ENCODE measurements at regions not wholly inside any gene's neighbourhood (a gene's known extent, or its start where the extent isn't known, plus 50 kb on each side); places are given as distances from the start of the nearest gene placed in this dataset.

DNA sequence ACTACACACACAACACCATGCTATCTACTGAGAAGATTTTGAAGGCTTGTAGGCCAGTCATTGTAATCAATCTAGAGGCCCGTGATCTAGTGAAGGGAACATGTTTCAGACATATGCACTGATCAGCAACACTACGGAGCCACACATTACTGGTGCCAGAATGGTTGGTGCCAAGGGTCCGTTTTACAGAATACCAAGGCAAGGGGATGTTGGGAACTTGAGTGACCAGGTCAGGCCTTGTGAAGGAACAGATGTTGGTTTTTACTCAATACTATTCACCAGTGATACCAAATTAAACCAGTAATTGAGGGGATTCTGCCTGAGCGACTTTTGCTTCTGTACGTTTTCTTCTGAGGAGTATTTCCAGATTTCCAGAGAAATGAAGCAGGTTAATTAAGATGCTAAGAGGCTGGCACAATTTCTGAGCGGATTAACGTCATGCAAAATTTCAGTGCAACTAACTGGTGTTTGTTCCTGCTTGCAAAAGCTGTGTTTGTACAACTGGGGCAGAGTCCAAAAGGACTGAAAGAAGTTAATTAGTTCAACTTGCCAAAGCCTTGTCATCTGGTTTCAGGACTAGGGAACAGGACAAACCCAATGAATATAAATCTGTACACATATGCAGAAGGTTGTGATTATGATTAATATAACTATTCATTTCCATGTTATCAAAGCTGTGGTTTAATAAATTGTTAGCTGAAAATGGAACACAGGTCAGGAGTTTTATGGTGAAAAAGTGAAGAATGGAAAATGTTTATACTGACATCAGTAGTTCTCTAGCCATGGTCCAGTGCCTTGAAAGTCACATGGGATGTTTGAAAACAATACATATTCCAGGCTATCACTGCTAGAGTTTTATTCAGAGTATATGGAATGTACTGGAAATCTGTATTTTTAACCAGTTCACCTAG, 432.1 kb upstream of the DCC start:
- no peak overlapping the region for H3K4me3 ChIP-seq (ENCODE audit: low read depth, low read length)
- TF ChIP-seq, protein P1, sequence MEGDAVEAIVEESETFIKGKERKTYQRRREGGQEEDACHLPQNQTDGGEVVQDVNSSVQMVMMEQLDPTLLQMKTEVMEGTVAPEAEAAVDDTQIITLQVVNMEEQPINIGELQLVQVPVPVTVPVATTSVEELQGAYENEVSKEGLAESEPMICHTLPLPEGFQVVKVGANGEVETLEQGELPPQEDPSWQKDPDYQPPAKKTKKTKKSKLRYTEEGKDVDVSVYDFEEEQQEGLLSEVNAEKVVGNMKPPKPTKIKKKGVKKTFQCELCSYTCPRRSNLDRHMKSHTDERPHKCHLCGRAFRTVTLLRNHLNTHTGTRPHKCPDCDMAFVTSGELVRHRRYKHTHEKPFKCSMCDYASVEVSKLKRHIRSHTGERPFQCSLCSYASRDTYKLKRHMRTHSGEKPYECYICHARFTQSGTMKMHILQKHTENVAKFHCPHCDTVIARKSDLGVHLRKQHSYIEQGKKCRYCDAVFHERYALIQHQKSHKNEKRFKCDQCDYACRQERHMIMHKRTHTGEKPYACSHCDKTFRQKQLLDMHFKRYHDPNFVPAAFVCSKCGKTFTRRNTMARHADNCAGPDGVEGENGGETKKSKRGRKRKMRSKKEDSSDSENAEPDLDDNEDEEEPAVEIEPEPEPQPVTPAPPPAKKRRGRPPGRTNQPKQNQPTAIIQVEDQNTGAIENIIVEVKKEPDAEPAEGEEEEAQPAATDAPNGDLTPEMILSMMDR (IDR thresholded peaks at IDR 0.05; ENCODE audit: borderline replicate concordance, insufficient read depth, low read depth, low read length) = no peak

DNA sequence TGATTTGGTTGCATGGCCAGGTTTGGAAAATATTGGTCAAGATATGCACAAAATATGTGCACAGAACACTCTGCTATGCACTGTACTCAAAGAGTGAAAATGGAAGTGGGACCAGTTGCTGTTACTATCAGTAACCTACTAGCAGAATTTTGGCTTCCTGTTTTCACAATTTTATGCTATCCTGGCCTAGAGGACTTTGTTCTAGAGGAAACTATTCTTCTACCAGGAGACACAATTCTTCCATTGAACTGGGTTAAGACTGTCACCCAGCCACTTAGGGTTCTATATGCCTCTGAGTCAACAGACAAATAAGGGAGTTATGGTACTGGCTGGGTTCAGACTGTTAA, 431.4 kb upstream of the DCC start:
- no peak overlapping the region for H3K4me3 ChIP-seq (ENCODE audit: low read depth, low read length)
- TF ChIP-seq, protein P1 (IDR thresholded peaks at IDR 0.05; ENCODE audit: borderline replicate concordance, insufficient read depth, low read depth, low read length) = no peak

DNA sequence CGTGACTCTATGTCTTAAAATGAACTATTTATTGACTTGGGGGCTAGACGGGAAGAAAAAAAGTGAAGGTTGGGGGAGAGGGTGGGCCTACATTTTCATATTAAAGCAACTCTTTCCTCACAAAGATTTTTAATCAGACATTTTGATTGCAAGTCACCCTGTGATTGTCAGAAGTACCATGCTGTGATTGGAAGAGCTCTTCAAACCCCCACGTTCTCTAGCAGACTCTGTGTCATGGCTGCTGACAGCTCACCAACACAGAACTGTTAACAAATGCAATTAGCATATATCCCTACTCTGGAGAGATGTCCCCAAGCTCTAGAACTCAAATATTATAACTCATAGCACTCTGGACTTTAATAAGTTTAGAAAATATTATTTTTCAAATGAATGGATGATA, 428.4 kb upstream of the DCC start:
- H3K4me3 ChIP-seq (ENCODE audit: low read depth, low read length) = no peak overlapping the region
- TF ChIP-seq, protein P1 (IDR thresholded peaks at IDR 0.05; ENCODE audit: borderline replicate concordance, insufficient read depth, low read depth, low read length) = no peak

DNA sequence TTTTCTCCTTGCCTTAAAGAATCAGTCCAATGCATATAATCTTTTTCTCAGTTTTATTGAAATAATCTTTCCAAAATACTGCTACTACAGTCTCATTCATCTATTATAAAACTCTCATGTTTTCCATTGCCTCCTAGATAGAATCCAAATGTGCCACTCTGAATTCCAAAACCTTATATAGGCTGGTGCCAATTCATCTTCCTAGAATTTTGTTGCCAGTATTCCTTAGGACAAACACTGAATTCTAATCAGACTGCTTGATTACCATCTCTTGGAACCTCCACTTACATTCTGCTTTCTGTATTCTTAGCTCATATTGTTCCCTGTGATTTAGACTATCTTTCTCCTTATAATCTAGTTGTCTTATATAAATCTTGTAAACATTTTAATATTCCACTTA, 427.6 kb upstream of the DCC start:
- TF ChIP-seq, protein P1 (IDR thresholded peaks at IDR 0.05; ENCODE audit: borderline replicate concordance, insufficient read depth, low read depth, low read length) = no peak
- H3K4me3 ChIP-seq (ENCODE audit: low read depth, low read length) = no peak overlapping the region

DNA sequence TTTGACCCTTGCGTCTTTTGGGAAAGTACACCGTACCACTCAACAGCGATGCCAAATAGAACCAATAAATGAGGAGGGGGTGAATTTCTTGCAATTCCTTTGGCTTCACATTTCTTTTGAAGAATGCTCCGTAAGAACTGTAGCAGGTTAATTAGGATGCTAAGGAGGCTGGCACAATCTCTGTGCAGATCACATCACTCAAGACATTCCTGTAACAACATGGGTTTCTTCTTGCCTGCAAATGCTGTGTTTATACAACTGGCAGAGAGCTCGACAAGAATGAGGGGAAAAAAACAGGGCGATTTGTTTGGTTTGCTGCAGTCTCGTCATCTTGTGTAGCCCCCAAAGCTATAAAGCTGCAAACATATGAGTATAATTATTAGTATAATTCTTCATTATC, 424.8 kb upstream of the DCC start:
- TF ChIP-seq, protein P1 (IDR thresholded peaks at IDR 0.05; ENCODE audit: borderline replicate concordance, insufficient read depth, low read depth, low read length) = no peak
- H3K4me3 ChIP-seq (ENCODE audit: low read depth, low read length) = no peak overlapping the region

DNA sequence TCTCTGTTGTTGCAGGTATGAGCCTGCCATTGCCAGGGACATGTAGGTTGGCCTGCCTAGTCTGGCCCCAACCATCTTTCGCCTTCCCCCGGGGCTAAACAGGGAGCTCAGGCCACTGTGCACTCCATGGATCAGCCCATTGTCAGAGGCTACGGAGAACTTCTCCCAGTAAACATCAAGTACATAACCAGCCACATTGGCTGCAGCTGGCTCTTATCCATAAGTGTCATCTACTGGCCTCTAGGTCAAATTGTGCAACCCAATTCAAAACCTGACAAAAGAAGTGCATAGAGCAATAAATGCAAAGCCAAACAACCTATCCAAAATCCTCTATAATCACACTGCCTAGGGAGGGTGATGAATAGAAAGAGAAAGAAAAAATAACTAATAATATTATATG, 418.1 kb upstream of the DCC start:
- no peak overlapping the region for H3K4me3 ChIP-seq (ENCODE audit: low read depth, low read length)
- TF ChIP-seq, protein P1 (IDR thresholded peaks at IDR 0.05; ENCODE audit: borderline replicate concordance, insufficient read depth, low read depth, low read length) = no peak

DNA sequence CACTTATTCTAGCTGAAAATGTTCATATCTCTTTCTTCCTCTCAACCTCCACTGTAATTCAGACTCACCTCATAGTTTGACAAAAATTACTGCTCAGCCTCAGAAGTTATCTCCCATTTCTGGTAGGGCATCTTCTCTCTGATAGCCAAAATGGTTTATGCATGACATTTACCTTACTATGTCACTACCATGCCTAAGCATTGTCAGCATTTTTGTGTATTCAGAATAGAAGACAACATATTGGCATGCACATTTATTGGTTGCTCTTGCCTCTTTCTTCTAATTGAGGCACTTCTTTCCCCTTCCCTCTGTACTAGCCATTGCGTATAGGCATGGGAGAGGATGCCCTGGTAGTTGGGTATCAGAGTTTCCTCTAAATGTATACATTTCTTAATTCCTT, 406.1 kb upstream of the DCC start:
- no peak overlapping the region for H3K4me3 ChIP-seq (ENCODE audit: low read depth, low read length)
- TF ChIP-seq, protein P1 (IDR thresholded peaks at IDR 0.05; ENCODE audit: borderline replicate concordance, insufficient read depth, low read depth, low read length) = no peak
